OCI-LY1 (cell line): ENCODE measurements at regions not wholly inside any gene's neighbourhood (a gene's known extent, or its start where the extent isn't known, plus 50 kb on each side); places are given as distances from the start of the nearest gene placed in this dataset.

Experiments
- H2AFZ ChIP-seq: fragments of 200-600 bp; sonication (generic), shearing (Covaris generic); 2 replicates; pipeline ENCODE4 v1.6.0; 2014; ENCODE audit warnings: antibody characterized with exemption, mild to moderate bottlenecking, low read length
- H3F3A ChIP-seq: fragments of 200-600 bp; sonication (generic), shearing (Covaris generic); 2 replicates; pipeline ENCODE4 v1.6.0; 2014; ENCODE audit warnings: mild to moderate bottlenecking, antibody characterized with exemption, low read length, moderate library complexity; ENCODE audit not compliant: insufficient read depth
- H3K27ac ChIP-seq: fragments of 200-600 bp; sonication (generic); 2 replicates; pipeline ENCODE4 v1.5.1; 2014; ENCODE audit warnings: low read length, mixed run types, mild to moderate bottlenecking, low read depth; ENCODE audit not compliant: poor library complexity, severe bottlenecking
- H3K27me3 ChIP-seq: fragments of 200-600 bp; sonication (generic); 2 replicates; pipeline ENCODE4 v1.6.0; 2014; ENCODE audit warnings: antibody characterized with exemption, mild to moderate bottlenecking, low read length, moderate library complexity; ENCODE audit not compliant: insufficient read depth
- H3K36me3 ChIP-seq: fragments of 200-600 bp; sonication (generic); 2 replicates; pipeline ENCODE4 v1.6.1; 2014; ENCODE audit warnings: mild to moderate bottlenecking, antibody characterized with exemption, low read length, moderate library complexity, mixed read lengths; ENCODE audit not compliant: insufficient read depth
- H3K4me1 ChIP-seq: fragments of 200-600 bp; sonication (generic); 2 replicates; pipeline ENCODE4 v1.5.1; 2014; ENCODE audit warnings: mild to moderate bottlenecking, low read length, moderate library complexity; ENCODE audit not compliant: insufficient read depth, severe bottlenecking
- H3K4me2 ChIP-seq: fragments of 200-600 bp; sonication (generic), shearing (Covaris generic); 2 replicates; pipeline ENCODE4 v1.6.1; 2014; ENCODE audit warnings: low read length
- H3K4me3 ChIP-seq: fragments of 200-600 bp; sonication (generic); 2 replicates; pipeline ENCODE4 v1.5.1; 2014; ENCODE audit warnings: low read length, low read depth, mild to moderate bottlenecking, mixed read lengths; ENCODE audit not compliant: poor library complexity, severe bottlenecking
- H3K79me2 ChIP-seq: fragments of 200-600 bp; shearing (Covaris generic); 2 replicates; pipeline ENCODE4 v1.6.1; 2016; ENCODE audit warnings: mixed run types, low read length, mixed read lengths; ENCODE audit not compliant: insufficient read depth
- H3K9ac ChIP-seq: fragments of 200-600 bp; sonication (generic), shearing (Covaris generic); 2 replicates; pipeline ENCODE4 v1.6.1; 2014; ENCODE audit warnings: mild to moderate bottlenecking, low read length, mixed read lengths
- H3K9me2 ChIP-seq: fragments of 200-600 bp; sonication (generic), shearing (Covaris generic); 2 replicates; pipeline ENCODE4 v1.6.1; 2014; ENCODE audit warnings: low read depth, mild to moderate bottlenecking, low read length, mixed read lengths
- H3K9me3 ChIP-seq: fragments of 200-600 bp; shearing (Covaris generic); 2 replicates; pipeline ENCODE4 v1.6.1; 2014; ENCODE audit warnings: low read length, mixed read lengths
- H4K20me1 ChIP-seq: fragments of 200-600 bp; sonication (generic), shearing (Covaris generic); 2 replicates; pipeline ENCODE4 v1.6.0; 2016; ENCODE audit warnings: mild to moderate bottlenecking, low read length; ENCODE audit not compliant: insufficient read depth
- EZH2 ChIP-seq: fragments of 200-600 bp; sonication (generic), shearing (Covaris generic); IDR thresholded peaks from 2 replicates; pipeline ENCODE4 v1.8.0; 2017; ENCODE audit warnings: borderline replicate concordance, mixed run types, mild to moderate bottlenecking, antibody characterized with exemption, low read length, moderate library complexity, mixed read lengths
- TF ChIP-seq, protein P1 (sequence below): fragments of 200-600 bp; sonication (generic), shearing (Covaris generic); IDR thresholded peaks from 2 replicates; pipeline ENCODE4 v1.5.1; 2017; ENCODE audit warnings: mild to moderate bottlenecking, antibody characterized with exemption, low read length, moderate library complexity, mixed read lengths

DNA sequence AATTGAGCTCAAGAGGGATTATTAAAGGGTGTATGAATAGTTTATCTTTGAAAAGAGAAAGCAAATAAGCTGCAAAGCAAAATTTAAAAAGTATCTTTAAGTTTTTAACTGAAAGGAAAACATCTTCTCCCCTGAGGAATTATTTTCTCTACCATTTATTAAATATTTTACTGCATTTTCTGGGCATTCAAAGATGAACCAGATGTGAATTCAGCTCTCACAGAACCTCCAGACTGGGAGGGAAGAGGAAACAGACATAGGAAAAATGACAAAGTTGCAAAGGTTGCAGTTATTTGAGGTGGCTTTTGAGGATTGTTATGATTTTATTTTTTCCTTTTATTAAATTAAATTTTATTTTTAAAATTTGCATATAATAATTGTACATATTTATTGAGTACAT is 122.7 kb upstream of the SESN3 start:
- Histone ChIP-seq H3K27me3 (peaks cover 6% of the 10 kb centered on the region; the same call in 1 of the 2 replicates), H3K9me2 (no peaks in the 10 kb centered on the region), H3K9me3 (no peaks in the 10 kb centered on the region), H3K79me2 (no peaks in the 10 kb centered on the region), H3K4me1 (no peaks in the 10 kb centered on the region), H3K4me3 (no peak overlapping the region), H3K9ac (no peak overlapping the region), H3F3A (no peaks in the 10 kb centered on the region), H3K4me2 (no peak overlapping the region), H4K20me1 (no peaks in the 10 kb centered on the region), H2AFZ (no peak overlapping the region), H3K27ac (no peak overlapping the region), H3K36me3 (no peaks in the 10 kb centered on the region)
- TF ChIP-seq, protein P1, sequence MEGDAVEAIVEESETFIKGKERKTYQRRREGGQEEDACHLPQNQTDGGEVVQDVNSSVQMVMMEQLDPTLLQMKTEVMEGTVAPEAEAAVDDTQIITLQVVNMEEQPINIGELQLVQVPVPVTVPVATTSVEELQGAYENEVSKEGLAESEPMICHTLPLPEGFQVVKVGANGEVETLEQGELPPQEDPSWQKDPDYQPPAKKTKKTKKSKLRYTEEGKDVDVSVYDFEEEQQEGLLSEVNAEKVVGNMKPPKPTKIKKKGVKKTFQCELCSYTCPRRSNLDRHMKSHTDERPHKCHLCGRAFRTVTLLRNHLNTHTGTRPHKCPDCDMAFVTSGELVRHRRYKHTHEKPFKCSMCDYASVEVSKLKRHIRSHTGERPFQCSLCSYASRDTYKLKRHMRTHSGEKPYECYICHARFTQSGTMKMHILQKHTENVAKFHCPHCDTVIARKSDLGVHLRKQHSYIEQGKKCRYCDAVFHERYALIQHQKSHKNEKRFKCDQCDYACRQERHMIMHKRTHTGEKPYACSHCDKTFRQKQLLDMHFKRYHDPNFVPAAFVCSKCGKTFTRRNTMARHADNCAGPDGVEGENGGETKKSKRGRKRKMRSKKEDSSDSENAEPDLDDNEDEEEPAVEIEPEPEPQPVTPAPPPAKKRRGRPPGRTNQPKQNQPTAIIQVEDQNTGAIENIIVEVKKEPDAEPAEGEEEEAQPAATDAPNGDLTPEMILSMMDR: no peak
- no peak for TF ChIP-seq EZH2

DNA sequence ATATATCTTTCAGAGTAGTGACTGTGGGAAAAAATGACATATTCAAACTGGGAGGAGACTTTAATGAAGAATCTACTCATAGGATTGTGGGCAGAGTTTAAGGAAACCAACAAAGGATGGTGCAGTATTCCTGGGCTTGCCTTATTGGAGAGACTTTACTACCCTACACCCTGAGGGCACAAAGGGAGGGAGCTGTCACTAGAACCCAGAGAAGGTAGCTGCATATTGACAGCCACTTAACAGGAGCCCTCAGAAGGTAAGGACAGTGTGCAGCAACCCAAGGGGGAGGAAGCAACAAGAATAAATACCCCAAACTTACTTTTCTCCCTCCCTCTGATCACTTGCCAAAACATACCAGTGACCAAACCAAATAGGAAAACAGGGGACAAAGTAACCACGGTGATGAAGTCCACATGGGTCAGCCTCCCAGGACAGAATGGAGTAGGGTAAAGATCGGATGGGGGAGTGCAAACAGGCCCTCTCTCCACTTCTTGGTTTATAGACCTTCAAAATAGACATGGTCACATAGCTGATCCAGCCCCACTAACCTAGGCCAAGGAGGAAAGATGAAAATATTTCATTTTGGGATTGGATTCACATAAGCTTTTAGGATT is 121.8 kb upstream of the SESN3 start:
- Histone ChIP-seq H3K4me2 (no peak overlapping the region), H3K79me2 (no peaks in the 10 kb centered on the region), H3K4me1 (no peaks in the 10 kb centered on the region), H3K9ac (no peak overlapping the region), H4K20me1 (no peaks in the 10 kb centered on the region), H3K36me3 (no peaks in the 10 kb centered on the region), H2AFZ (no peak overlapping the region), H3K4me3 (no peak overlapping the region), H3K27me3 (peaks cover 6% of the 10 kb centered on the region; the same call in 1 of the 2 replicates), H3K9me2 (no peaks in the 10 kb centered on the region), H3K9me3 (no peaks in the 10 kb centered on the region), H3F3A (no peaks in the 10 kb centered on the region), H3K27ac (no peak overlapping the region)
- TF ChIP-seq, protein P1: no peak
- no peak for TF ChIP-seq EZH2

DNA sequence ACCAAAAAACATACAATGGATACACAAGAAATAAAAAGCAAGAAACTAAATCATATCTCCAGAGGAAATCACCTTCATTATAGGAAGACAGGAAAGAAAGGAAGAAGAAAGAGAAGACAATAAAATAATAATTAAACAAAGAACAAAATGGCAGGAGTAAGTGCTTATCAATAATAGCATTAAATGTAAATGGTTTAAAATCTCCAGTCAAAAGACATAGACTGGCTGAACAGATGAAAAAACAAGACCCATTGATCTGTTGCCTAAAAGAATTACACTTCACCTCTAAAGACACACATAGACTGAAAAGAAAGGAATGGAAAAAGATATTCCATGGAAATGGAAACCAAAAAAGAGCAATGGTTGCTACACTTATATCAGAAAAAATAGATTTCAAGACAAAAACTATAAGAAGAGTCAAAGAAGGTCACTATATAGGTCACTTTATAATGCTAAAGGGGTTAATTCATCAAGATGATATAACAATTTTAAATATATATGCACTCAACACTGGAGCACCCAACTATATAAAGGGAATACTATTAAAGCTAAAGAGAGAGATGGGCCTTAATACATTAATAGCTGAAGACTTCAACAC is 118.4 kb upstream of the SESN3 start:
- Histone ChIP-seq H3K79me2 (no peaks in the 10 kb centered on the region), H3K4me2 (no peak overlapping the region), H3K4me3 (no peak overlapping the region), H3K9ac (no peak overlapping the region), H3K9me3 (no peaks in the 10 kb centered on the region), H3K27ac (no peak overlapping the region), H3F3A (no peaks in the 10 kb centered on the region), H3K27me3 (no peaks in the 10 kb centered on the region), H2AFZ (no peak overlapping the region), H3K36me3 (no peaks in the 10 kb centered on the region), H4K20me1 (no peaks in the 10 kb centered on the region), H3K9me2 (no peaks in the 10 kb centered on the region), H3K4me1 (no peaks in the 10 kb centered on the region)
- no peak for TF ChIP-seq EZH2
- TF ChIP-seq, protein P1: no peak
